Fibroblast of villous mesenchyme (primary cell): ENCODE measurements at regions not wholly inside any gene's neighbourhood (a gene's known extent, or its start where the extent isn't known, plus 50 kb on each side); places are given as distances from the start of the nearest gene placed in this dataset.

Source experiments
- DNase-seq: peaks from one replicate; pipeline ENCODE4 v3.0.0-alpha.2; 2010; ENCODE audit warnings: low read depth
- H3K4me3 ChIP-seq: 2 replicates; pipeline ENCODE4 v1.5.1; 2011; ENCODE audit warnings: low read depth, mild to moderate bottlenecking, low read length
- TF ChIP-seq, protein P1 (sequence below): IDR thresholded peaks from 2 replicates; pipeline ENCODE4 v1.5.1; 2012; ENCODE audit warnings: low read depth, mild to moderate bottlenecking, low read length; ENCODE audit not compliant: insufficient read depth

- TF ChIP-seq, protein P1, sequence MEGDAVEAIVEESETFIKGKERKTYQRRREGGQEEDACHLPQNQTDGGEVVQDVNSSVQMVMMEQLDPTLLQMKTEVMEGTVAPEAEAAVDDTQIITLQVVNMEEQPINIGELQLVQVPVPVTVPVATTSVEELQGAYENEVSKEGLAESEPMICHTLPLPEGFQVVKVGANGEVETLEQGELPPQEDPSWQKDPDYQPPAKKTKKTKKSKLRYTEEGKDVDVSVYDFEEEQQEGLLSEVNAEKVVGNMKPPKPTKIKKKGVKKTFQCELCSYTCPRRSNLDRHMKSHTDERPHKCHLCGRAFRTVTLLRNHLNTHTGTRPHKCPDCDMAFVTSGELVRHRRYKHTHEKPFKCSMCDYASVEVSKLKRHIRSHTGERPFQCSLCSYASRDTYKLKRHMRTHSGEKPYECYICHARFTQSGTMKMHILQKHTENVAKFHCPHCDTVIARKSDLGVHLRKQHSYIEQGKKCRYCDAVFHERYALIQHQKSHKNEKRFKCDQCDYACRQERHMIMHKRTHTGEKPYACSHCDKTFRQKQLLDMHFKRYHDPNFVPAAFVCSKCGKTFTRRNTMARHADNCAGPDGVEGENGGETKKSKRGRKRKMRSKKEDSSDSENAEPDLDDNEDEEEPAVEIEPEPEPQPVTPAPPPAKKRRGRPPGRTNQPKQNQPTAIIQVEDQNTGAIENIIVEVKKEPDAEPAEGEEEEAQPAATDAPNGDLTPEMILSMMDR: no peak
- no peak overlapping the region for H3K4me3 ChIP-seq
- DNase-seq: no peak
Measured at GRCh38 chr7:41828911-41829310, 126.0 kb upstream of the INHBA start.

- DNase-seq: no peak
- TF ChIP-seq, protein P1: no peak
- no peak overlapping the region for H3K4me3 ChIP-seq
Measured at GRCh38 chr7:41826641-41827040, 123.8 kb upstream of the INHBA start.

GRCh38 chr7:41825927-41826480 lies 123.1 kb upstream of the INHBA start:
- no peak overlapping the region for H3K4me3 ChIP-seq
- no peak for DNase-seq
- TF ChIP-seq, protein P1: no peak

GRCh38 chr7:41824284-41824683 lies 121.4 kb upstream of the INHBA start:
- no peak for DNase-seq
- TF ChIP-seq, protein P1: no peak
- no peak overlapping the region for H3K4me3 ChIP-seq

DNA sequence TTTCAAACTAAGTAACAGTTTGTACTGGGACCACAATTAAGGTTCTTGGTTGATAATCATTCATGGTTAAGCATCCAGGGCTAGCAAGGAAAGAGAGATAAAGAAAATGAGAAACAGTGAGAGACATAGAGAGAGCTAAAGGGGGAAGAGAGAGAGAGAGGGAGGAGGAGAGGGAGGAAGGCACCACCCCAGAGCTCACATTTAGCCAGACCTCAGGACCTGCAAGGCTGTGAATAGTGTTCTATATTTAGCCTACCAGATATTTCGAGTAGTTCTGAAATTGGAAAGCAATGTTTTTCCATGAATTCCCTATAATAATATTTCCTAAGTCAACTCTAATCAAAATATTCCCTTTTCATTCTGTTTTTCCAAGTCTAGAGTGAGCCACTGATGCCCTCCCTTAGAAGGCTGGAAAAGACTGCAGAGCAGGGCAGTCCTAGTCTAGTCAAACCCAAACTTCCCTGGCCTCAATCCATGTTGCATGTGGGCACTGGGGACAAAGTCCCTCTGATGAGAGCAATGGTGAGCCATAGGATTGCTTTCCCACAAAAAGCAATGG lies 119.4 kb upstream of the INHBA start:
- no peak for DNase-seq
- TF ChIP-seq, protein P1: no peak
- H3K4me3 ChIP-seq: no peak overlapping the region

- TF ChIP-seq, protein P1: no peak
Measured at GRCh38 chr7:41821521-41822213, 118.8 kb upstream of the INHBA start.

More at GRCh38 chr7:41821521-41822213, 118.8 kb upstream of the INHBA start:
- no peak overlapping the region for H3K4me3 ChIP-seq
- DNase-seq: no peak
